Epithelial cell of esophagus (primary cell): ENCODE measurements at regions not wholly inside any gene's neighbourhood (a gene's known extent, or its start where the extent isn't known, plus 50 kb on each side); places are given as distances from the start of the nearest gene placed in this dataset.

Source experiments
- DNase-seq: peaks from one replicate; pipeline ENCODE4 v3.0.0; 2010; ENCODE audit warnings: low read depth
- H3K4me3 ChIP-seq: 2 replicates; pipeline ENCODE4 v1.5.1; 2011; ENCODE audit warnings: mild to moderate bottlenecking, low read length, control low read depth
- TF ChIP-seq, protein P1 (sequence below): IDR thresholded peaks from 2 replicates; pipeline ENCODE4 v1.5.1; 2011; ENCODE audit warnings: low read depth, mild to moderate bottlenecking, low read length, control low read depth, inconsistent platforms; ENCODE audit not compliant: insufficient read depth; ENCODE audit errors: missing control alignments

DNA sequence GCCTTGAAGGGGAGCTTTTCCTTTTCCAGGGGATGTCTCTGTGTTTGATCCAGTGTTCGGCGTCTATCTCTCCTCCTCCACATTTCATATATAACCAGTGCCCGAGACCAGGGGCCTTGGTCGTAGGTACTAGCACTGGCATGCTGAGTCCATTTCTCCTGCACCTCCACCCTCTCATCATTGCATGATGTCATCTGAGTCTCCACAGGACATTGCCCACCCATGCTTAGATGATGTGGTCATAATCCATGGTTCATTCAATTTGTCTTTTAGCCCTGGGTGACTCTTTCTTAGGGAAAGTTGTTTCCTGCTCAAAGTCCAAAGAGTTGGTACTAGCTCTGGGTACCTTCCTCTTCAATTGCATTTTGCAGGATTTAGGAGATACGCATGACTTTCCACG is 328.1 kb downstream of the BCL11B start:
- DNase-seq = no peak
- H3K4me3 ChIP-seq = no peak overlapping the region
- TF ChIP-seq, protein P1, sequence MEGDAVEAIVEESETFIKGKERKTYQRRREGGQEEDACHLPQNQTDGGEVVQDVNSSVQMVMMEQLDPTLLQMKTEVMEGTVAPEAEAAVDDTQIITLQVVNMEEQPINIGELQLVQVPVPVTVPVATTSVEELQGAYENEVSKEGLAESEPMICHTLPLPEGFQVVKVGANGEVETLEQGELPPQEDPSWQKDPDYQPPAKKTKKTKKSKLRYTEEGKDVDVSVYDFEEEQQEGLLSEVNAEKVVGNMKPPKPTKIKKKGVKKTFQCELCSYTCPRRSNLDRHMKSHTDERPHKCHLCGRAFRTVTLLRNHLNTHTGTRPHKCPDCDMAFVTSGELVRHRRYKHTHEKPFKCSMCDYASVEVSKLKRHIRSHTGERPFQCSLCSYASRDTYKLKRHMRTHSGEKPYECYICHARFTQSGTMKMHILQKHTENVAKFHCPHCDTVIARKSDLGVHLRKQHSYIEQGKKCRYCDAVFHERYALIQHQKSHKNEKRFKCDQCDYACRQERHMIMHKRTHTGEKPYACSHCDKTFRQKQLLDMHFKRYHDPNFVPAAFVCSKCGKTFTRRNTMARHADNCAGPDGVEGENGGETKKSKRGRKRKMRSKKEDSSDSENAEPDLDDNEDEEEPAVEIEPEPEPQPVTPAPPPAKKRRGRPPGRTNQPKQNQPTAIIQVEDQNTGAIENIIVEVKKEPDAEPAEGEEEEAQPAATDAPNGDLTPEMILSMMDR = no peak

DNA sequence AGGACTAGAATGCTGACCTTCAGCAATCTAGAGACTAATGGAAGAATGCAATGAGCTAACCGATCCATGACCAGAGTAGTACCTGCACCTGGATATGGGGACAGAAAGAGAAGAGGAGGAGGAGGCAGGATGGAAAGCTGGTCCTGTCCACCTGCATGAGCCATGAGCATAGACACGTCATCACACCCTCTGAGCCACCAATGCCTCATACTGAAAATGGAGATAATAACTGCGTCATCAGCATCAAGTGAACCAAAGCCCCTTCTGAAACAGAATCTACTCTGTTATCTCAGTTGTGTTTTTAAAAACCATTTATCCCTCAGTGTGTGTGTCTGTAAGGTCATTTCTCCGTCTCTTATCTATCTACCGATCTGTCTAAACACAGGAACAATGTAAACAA is 327.0 kb downstream of the BCL11B start:
- TF ChIP-seq, protein P1 = no peak
- no peak for DNase-seq
- no peak overlapping the region for H3K4me3 ChIP-seq

DNA sequence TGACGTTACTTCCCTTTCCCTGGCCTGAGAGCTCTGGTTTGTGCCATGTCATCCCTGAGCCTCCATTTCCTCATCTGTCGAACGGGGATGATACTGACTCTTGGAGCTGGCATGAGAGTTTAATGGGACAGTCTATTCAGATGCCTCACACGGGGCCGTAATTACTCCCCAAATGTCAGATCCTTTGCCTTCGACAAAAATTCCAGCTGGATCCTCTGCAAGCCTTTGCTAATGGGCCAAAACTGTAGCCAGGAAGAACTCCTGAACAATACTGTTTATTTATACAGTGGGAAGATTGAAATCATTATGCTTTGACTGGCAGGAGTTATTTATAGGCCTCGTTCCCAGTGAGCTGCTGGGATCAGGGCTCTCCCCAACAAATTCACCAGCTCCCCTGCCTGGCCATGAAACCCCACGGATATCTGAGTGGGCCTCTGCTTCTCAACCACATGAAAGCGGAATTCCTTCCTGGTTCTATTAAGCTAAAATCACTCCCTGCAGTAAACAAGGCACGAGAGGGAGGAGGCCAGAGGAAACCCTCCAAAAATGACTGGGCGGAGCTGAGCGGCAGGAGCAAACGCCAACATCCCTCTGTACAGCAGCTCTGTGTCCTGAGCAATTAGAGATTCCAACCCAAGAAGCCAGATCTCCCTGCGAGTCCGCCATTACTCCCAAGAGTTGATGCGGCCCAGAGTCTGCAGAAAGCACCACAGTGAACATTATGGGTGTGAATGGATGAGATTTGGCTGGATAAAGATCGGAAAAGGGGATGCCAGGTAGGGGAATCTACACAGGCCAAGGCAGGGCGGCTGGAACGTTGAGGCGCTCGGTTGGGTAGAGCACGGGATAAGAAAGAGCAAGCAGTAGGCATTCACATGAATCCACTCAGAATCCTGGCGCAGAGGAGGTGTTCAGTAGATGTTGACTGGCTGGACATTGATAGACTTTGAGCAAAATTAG is 326.1 kb downstream of the BCL11B start:
- H3K4me3 ChIP-seq = no peak overlapping the region
- TF ChIP-seq, protein P1 = no peak
- no peak for DNase-seq

DNA sequence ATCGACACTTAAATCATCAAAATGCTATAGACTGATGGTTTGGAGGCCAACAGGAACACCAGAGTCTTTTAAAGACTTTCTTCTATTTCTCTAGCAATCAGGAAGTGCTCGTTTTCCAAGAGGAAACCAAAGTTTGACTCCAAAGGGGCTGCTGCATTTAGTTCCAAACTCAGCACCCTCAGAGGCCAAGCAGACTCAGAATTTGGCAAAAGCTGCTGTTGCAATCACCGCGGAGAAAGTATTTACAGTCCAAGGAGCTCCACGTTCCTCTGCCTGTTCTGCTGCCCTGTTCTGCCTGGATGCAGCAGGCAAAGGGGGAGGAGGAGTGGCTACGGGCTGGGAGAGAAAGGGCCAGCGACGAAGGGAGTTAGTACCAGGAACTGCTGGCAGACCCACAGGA is 325.1 kb downstream of the BCL11B start:
- DNase-seq = no peak
- TF ChIP-seq, protein P1 = no peak
- no peak overlapping the region for H3K4me3 ChIP-seq

DNA sequence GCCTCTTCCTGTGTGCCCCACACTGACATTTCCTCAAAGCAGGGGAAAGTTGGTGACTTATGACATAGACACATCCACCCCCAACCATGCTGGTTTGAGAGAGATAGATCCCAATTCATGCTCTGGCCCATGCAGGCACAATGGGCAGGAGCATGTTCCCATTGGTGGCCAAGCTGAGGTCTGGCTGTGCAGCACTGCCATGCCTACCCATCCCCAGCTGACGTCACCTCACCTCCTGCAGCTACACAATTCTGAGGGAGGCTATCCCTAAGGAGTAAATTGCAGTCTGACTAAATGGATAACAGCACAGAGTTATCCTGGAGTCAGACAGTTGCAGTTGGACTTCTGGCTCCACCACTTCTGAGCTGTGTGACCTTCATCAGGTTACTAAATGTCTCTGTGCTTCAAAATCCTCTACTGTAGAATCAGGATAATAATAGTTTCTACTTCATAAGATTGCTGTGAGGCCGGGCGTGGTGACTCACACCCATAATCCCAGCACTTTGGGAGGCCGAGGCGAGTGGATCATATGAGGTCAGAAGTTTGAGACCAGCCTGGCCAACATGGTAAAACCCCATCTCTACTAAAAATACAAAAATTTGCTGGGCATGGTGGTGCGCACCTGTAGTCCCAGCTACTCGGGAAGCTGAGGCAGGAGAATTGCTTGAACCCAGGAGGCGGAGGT is 323.9 kb downstream of the BCL11B start:
- TF ChIP-seq, protein P1 = no peak

DNA sequence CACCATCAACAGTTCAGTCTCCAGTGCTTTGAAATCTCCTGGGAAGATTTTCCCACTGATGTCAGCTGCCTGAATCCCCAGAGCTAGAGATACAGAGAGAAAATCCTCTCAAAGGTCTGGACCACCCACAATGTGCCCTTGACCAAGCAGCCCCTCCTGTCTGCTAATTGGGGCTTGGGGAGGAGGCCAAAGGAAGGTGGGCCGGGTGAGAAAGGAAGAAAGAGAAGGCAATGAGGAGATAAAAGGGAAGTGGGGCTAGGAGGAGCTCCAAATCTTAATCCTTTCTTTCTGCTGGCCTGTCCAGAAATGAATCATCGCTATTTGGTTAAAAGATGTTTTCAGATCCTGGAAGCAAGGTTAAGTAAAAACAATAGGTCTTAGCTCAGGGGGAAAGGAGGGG is 322.9 kb downstream of the BCL11B start:
- DNase-seq = no peak
- TF ChIP-seq, protein P1 = no peak
- no peak overlapping the region for H3K4me3 ChIP-seq

More for the DNA sequence above, 323.9 kb downstream of the BCL11B start:
- H3K4me3 ChIP-seq = no peak overlapping the region
- DNase-seq = no peak
